ENCODE measurements at regions not wholly inside any gene's neighbourhood (a gene's known extent, or its start where the extent isn't known, plus 50 kb on each side); places are given as distances from the start of the nearest gene placed in this dataset.
A peak's percentile ranks its signal among the peaks of the same experiment; 100 is the strongest.

GRCh38 chr22:35152316-35152715, 86.4 kb downstream of the ISX start:
- no peak for DNase-seq
- H3K27ac ChIP-seq = no peak overlapping the region
- no peak overlapping the region for H3K4me3 ChIP-seq (ENCODE audit: low read depth, low read length)
- no peaks in the 10 kb centered on the region for H3K27me3 ChIP-seq (ENCODE audit: insufficient read depth, low read depth, severe bottlenecking)
- TF ChIP-seq CTCF (IDR thresholded peaks at IDR 0.05; ENCODE audit: low read depth, low read length) = no peak
- no peaks in the 10 kb centered on the region for H3K9me3 ChIP-seq (ENCODE audit: severe bottlenecking)
- no peaks in the 10 kb centered on the region for H3K36me3 ChIP-seq

GRCh38 chr22:35154937-35155387, 89.0 kb downstream of the ISX start:
- Histone ChIP-seq H3K4me3 (ENCODE audit: low read depth, low read length) (no peak overlapping the region), H3K27ac (no peak overlapping the region), H3K9me3 (ENCODE audit: severe bottlenecking) (no peaks in the 10 kb centered on the region), H3K36me3 (no peaks in the 10 kb centered on the region), H3K27me3 (ENCODE audit: insufficient read depth, low read depth, severe bottlenecking) (no peaks in the 10 kb centered on the region)
- peak; percentile 80 for DNase-seq
- TF ChIP-seq CTCF (IDR thresholded peaks at IDR 0.05; ENCODE audit: low read depth, low read length) = peak; percentile 86

GRCh38 chr22:35155403-35156025, 89.6 kb downstream of the ISX start:
- Histone ChIP-seq H3K9me3 (ENCODE audit: severe bottlenecking) (no peaks in the 10 kb centered on the region), H3K36me3 (no peaks in the 10 kb centered on the region), H3K4me3 (ENCODE audit: low read depth, low read length) (no peak overlapping the region), H3K27ac (no peak overlapping the region), H3K27me3 (ENCODE audit: insufficient read depth, low read depth, severe bottlenecking) (no peaks in the 10 kb centered on the region)
- peak; percentile 21; the same call in 1 of the 2 replicates for TF ChIP-seq CTCF (IDR thresholded peaks at IDR 0.05; ENCODE audit: low read depth, low read length)
- no peak for DNase-seq

GRCh38 chr22:35156945-35157344, 91.0 kb downstream of the ISX start:
- Histone ChIP-seq H3K27ac (no peak overlapping the region), H3K27me3 (ENCODE audit: insufficient read depth, low read depth, severe bottlenecking) (no peaks in the 10 kb centered on the region), H3K4me3 (ENCODE audit: low read depth, low read length) (no peak overlapping the region), H3K36me3 (no peaks in the 10 kb centered on the region), H3K9me3 (ENCODE audit: severe bottlenecking) (no peaks in the 10 kb centered on the region)
- no peak for DNase-seq
- no peak for TF ChIP-seq CTCF (IDR thresholded peaks at IDR 0.05; ENCODE audit: low read depth, low read length)

GRCh38 chr22:35158336-35158735, 92.4 kb downstream of the ISX start:
- no peak for TF ChIP-seq CTCF (IDR thresholded peaks at IDR 0.05; ENCODE audit: low read depth, low read length)
- H3K36me3 ChIP-seq = no peaks in the 10 kb centered on the region
- DNase-seq = peak; percentile 20
- H3K4me3 ChIP-seq (ENCODE audit: low read depth, low read length) = no peak overlapping the region
- no peaks in the 10 kb centered on the region for H3K27me3 ChIP-seq (ENCODE audit: insufficient read depth, low read depth, severe bottlenecking)
- H3K9me3 ChIP-seq (ENCODE audit: severe bottlenecking) = no peaks in the 10 kb centered on the region
- H3K27ac ChIP-seq = peak overlapping the region; percentile 26

GRCh38 chr22:35159343-35159742, 93.4 kb downstream of the ISX start:
- H3K27ac ChIP-seq = no peak overlapping the region
- H3K4me3 ChIP-seq (ENCODE audit: low read depth, low read length) = no peak overlapping the region
- no peaks in the 10 kb centered on the region for H3K27me3 ChIP-seq (ENCODE audit: insufficient read depth, low read depth, severe bottlenecking)
- no peak for TF ChIP-seq CTCF (IDR thresholded peaks at IDR 0.05; ENCODE audit: low read depth, low read length)
- DNase-seq = no peak
- no peaks in the 10 kb centered on the region for H3K9me3 ChIP-seq (ENCODE audit: severe bottlenecking)
- H3K36me3 ChIP-seq = no peaks in the 10 kb centered on the region
